AG08396 (cell line): ENCODE measurements at regions not wholly inside any gene's neighbourhood (a gene's known extent, or its start where the extent isn't known, plus 50 kb on each side); places are given as distances from the start of the nearest gene placed in this dataset.
"Not testable (repeated sequence)": the region's sequence is repeated elsewhere in the genome, so short reads cannot be mapped to it uniquely, and the experiment has no call there.

ENCODE experiments used
- DNase-seq: peaks from one replicate; pipeline ENCODE4 v3.0.0; 2012; ENCODE audit warnings: low spot score, mixed read lengths

DNA sequence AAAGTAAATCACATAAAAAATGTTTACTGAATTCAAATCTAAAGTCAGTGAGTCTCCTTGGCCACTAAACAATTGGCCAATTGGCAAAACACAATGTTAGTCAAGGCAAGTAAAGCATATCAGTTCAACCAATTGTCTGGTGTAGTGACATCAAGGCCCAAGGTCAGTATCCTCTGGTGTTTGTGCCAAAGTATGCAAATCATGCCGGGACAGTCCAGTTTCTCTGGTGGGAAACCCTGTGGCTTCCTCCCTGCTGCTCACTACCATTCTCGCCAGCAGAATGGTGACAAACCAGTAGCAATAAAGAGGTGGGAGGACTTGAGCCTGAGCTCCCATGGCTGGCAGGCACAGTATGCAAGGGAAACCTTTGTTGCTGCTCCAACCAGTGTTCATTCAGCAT, 314.9 kb upstream of the FGF13 start:
- DNase-seq, result no peak

DNA sequence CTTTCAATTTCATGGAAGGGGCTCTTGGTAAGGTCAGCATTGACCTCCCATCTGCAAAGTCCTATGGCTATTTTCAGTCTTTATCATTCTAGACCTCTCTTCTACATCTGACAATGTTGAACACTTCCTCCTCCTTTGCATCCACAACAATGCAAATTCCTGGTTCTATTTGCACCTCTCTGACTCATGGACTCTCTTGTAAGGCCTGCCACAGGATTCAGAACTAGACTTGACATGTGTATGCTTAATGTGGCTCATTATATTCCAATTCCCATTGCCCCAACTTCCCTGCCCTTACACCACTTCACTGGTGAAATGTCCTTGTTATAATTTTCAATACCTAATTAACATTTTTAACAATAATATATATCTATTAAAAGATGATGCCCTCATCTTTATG, 314.3 kb upstream of the FGF13 start:
- DNase-seq, result no peak

DNA sequence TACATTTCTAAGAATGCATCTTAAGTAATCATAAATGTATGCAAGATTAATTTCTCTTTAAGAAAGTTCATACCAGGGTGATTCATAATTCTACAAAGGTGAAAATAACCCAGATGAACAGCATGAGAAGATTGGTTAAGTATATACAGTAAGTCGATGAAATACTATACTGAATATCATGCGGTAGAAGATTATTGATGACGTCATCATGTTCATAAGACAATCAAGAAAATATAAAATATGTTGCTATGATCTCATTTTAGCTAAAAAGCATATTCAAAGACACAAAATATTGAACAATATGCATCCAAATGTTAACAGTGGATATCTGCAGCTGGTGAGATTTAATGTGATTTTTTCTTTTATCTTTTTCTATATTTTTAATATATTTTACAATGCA, 312.0 kb upstream of the FGF13 start:
- DNase-seq, result no peak

DNA sequence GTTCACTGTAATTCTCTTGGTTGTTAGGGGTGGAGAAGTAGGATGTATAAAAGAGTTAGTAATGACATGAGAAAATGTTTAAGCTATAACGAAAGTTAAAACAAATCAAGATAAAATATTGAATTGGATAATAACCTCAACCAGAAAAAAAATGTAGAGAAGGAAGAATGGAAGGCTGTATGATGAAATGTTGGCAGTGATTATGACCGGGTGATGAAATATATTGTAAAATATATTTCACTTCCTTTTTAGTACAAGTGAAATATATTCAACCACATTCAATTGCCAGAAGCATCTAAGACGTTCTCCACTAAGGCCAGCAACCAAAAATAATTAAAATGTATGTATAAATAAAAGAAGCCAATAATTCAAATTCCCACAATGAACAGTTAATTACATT, 309.3 kb upstream of the FGF13 start:
- DNase-seq, result no peak

DNA sequence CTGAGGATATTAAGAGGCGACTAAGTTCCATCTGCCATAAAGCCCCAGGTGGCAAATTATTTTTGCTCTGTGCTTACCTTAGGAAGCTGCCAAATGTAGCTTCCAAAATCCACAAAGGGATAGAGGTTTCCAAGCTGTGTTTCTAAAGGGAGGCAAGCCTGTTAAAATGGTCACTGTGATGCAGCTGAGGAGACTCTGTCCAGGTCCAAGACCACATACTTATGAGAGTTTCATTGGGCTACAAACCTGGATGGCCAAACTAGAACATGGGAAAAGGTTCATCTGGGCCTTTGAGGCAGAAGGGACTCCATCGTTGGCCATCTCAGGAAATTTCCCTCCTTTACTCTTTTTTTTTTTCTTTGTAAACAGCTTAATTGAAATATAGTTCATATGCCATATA, 306.9 kb upstream of the FGF13 start:
- DNase-seq, result no peak

DNA sequence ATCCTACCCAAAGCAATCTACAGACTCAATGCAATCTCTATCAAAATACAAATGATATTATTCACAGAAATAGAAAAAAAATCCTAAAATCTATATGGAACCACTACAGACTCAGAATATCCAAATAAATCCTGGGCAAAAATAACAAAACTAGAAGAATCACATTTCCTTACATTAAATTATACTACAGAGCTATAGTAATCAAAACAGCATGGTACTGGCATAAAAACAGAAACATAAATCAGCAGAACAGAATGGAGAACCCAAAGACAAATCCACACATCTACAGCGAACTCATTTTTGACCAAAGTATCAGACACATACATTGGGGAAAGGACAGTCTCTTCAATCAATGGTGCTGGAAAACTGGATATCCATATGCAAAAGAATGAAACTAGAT, 304.1 kb upstream of the FGF13 start:
- DNase-seq, result no peak

DNA sequence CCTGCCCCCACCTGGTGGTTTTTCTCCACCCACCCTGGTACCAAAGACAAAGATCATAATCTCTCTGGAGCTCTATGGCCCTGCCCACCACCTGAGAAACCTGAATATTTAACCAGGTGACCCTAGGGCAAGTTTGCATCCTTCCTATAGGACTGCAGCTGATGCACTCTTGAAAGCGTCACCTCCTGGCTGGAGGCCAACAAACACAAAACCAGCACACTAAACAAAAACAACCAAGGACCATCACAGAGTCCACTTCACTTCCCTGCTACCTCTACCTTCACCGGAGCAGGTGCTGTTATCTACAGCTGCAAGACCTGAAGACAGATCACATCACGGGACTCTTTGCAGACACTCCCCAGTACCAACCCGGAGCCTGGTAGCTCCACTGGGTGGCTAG, 296.7 kb upstream of the FGF13 start:
- no peak for DNase-seq

DNA sequence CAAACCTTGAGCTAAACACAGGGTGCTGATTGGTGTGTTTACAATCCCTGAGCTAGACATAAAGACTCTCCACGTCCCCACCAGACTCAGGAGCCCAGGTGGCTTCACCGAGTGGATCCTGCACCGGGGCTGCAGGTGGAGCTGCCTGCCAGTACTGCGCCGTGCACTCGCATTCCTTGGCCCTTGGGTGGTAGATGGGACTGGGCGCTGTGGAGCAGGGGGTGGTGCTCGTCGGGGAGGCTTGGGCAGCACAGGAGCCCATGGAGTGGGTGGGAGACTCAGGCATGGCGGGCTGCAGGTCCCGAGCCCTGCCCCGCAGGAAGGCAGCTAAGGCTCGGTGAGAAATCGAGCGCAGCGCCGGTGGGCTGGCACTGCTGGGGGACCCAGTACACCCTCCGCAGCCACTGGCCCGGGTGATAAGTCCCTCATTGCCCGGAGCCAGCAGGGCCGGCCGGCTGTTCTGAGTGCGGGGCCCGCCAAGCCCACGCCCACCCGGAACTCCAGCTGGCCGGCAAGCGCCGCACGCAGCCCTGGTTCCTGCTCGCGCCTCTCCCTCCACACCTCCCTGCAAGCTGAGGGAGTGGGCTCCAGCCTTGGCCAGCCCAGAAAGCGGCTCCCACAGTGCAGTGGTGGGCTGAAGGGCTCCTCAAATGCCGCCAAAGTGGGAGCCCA, 292.5 kb upstream of the FGF13 start:
- not testable (repeated sequence) for DNase-seq

DNA sequence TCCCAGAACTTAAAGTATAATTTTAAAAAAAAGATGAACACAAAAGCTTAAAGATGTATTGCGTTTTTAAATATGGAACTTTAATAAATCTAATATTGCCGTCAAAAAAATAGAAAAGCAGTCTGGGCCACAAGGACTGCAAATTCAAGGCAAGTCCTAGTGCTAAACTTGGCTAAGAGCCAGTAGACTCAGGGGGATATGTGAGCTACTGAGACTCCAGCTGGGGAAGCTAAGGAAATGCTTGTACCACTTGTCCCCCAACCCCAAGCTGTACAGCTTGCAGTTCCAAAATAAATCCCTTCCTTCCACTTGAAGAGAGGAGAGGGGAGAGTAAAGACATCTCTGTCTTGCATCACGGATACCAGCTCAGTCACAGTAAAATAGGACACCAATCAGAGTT, 290.8 kb upstream of the FGF13 start:
- no peak for DNase-seq

DNA sequence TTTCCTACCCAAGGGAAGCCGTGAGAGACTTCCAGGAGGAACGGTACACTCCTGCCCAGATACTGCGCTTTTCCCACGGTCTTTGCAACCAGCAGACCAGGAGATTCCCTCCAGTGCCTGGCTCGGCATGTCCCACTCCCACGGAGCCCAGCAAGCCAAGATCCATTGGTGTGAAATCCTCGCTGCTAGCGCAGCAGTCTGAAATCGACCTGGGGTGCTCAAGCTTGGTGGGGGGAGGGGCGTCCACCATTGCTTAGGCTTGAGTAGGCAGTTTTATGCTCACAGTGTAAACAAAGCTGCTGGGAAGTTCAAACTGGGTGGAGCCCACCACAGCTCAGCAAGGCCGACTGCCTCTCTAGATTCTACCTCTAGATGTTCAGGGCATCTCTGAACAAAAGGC, 284.8 kb upstream of the FGF13 start:
- no peak for DNase-seq

DNA sequence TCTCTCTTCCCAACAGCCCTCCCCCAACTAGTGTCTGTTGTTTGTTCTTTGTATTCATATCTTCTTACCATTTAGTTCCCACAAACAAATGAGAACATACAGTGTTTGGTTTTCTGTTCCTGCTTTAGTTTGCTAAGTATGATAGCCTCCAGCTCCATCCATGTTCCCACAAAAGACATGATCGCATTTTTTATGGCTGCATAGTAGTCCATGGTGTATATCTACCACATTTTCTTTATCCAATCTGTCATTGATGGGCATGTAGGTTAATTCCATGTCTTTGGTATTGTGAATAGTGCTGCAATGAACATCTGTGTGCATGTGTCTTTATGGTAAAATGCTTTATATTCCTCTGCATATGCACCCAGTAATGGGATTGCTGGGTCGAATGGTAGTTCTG, 283.9 kb upstream of the FGF13 start:
- DNase-seq, result no peak

DNA sequence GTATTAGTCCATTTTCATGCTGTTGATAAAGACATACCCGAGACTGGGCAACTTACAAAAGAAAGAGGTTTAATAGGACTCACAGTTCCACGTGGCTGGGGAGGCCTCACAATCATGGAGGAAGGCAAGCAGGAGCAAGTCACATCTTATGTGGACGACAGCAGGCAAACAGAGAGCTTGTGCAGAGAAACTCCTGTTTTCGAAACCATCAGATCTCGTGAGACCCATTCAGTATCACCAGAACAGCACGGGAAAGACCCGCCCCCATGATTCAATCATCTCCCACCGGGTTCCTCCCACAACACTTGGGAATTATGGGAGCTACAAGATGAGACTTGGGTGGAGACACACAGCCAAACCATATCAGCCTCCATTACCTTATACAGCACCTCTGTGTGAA, 278.9 kb upstream of the FGF13 start:
- not testable (repeated sequence) for DNase-seq

DNA sequence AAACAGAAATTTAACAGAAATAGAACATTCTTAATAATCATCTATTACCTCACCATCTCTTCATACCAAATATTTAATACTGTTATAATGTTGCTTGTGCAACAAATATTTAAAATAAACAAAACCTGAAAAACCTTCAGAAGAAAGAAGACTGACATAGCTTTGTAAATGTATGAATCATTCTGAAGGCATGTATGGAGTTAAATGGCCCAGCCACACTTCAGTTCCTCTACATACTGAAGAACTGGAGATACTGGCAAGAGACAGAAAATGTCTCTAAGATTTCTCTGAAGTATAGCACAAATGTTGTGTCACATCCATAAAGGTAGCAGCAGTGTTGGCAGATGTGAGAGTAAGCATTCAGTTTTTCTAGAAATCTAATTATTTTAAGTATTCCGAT, 275.3 kb upstream of the FGF13 start:
- DNase-seq, result peak; percentile 6

DNA sequence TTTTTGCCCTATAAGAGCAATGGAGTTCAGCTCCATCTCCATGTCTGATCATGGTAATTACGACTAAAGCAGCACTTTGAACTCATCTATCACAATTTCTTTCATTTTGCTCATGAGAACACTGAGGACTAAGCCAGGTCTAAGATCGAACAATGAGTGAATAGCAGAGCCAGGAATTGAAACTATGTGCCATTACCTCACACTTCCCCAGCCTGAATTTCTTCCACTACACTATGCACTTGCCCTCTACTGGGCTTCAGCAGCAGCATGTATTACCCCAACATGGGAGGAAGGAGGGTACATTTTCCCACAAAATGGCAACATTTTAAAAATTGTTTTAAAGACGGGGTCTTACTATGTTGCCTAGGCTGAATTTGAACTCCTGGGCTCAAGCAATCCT, 274.7 kb upstream of the FGF13 start:
- peak; percentile 14 for DNase-seq

DNA sequence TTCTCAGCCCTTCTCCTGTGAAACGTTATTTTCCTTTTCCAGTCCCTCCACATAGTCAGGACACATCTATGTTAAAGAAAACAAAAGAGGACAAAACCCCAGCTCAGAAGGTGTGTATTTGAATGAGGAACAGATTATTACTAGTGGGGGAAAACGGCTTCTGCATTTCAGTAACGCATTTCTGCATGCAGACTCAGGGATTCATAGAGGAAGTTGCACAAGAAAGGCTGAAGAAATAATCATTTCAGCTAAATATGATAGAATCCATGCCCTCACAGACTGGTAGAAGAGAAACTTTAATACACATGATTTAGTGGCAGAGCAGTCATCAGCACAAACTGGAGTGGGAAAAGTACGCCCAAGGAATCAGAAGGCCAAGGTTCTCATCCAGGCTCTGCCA, 270.8 kb upstream of the FGF13 start:
- DNase-seq, result no peak

DNA sequence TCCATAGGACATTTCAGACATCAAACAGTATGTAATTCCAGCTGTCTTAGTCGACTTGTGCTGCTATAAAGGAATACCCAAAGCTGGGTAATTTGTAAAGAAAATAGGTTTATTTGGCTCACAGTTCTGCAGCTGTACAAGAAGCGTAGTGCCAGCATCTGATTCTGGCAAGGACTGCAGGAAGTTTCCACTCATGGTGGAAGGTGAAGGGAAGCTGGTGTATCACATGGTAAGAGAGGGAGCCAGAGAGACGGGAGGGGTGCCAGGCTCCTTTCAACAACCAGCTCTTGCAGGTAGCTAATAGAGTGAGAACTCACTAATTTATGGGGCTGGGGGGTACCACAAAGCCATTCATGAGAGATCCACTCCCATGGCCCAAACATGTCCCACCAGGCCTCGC, 253.0 kb upstream of the FGF13 start:
- no peak for DNase-seq

DNA sequence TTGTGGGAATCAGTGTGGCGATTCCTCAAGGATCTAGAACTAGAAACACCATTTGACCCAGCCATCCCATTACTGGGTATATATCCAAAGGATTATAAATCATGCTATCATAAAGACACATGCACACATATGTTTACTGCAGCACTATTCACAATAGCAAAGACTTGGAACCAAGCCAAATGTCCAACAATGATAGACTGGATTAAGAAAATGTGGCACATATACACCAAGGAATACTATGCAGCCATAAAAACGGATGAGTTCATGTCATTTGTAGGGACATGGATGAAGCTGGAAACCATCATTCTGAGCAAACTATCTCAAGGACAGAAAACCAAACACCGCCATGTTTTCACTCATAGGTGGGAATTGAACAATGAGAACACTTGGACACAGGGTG, 250.9 kb upstream of the FGF13 start:
- DNase-seq, result not testable (repeated sequence)

DNA sequence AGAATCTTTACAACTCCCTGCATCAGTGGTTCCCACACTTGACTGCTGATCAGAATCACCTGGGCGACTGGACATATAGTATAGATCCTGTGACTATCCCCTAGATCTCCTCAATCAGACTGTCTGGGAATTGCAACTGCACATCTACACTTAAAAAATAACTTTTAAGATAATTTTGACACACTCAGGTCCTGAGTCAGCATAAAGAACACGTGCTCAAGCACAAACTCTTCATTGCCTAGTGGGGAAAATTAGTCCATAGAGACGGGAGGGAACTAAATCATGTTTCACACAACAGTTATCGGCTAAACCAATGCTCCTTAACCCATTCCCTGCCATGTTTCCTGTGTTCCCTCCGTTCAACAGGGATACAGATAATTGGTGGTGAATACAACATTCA, 243.5 kb upstream of the FGF13 start:
- no peak for DNase-seq

DNA sequence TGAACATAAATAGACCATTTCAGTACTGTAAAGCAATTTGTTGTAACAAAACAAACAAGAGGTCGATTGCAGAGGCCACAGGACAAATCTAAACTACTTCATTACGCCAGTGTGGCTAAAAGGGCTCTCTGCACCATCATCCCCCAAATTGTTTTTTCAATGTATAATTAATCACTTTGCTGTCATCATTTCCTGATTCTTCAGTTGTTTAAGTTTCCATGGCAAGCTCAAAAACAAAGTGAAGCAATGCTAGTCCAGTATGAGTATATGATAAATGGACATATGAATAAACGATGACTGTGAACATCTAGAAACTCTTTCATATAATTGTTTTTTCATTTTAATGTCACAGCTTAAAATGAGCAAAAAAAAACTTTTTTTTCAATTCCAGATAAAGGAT, 235.4 kb upstream of the FGF13 start:
- DNase-seq, result no peak

DNA sequence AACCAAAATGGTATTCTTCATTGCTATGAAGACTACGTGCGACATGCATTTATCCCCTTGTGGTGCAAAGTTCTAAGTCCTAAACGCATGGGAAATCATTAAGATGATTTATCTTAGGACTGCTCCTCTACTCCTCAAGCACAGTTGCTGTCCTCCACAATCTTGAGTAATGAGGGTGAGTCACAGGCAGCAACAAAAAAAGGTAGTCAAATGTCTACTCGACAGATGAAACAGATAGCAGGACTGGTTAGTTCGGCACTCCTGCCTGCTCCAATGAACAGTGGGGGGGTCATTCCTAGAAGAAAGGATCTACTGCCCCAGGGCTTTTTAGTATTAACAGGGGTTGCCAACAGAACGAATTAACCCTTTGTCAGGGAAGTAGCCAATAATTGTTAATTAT, 233.7 kb upstream of the FGF13 start:
- DNase-seq, result no peak

DNA sequence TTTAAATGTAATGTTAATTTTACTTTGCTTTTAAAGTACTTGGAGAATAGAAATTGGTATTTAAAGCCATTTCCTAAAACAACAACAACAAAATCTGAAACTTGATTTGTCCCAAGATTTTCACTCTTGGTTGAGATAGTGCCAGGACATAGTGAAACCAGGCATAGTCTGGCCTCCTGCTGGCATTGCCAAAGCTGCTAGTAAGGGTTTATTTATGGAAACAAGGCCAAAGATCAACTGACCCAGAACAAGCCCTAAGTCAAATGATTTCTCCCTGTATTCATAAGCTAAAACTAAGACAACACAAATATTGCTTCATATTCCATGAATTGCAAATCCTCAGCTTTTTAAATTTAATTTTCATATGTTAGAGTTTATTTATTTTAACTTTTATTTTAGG, 227.5 kb upstream of the FGF13 start:
- DNase-seq, result no peak

DNA sequence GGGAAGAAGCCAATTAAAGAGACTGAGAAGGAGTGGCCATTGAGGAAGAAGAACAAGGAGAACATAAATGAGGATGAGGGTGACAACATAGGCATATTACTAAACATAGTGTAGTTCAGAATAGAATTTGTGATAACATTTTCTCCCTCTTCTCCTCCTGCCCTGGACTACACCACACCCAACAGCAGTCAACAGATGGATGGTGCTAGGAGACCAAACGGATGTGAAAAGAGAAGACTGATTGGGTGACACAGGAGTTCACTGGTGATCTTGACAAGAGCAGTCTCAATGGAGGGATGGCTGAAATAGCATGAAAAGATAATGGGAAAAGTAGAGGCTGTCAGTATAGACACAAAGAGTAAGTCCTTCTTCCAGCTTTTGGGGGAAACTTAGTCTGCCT, 226.5 kb upstream of the FGF13 start:
- DNase-seq, result no peak

DNA sequence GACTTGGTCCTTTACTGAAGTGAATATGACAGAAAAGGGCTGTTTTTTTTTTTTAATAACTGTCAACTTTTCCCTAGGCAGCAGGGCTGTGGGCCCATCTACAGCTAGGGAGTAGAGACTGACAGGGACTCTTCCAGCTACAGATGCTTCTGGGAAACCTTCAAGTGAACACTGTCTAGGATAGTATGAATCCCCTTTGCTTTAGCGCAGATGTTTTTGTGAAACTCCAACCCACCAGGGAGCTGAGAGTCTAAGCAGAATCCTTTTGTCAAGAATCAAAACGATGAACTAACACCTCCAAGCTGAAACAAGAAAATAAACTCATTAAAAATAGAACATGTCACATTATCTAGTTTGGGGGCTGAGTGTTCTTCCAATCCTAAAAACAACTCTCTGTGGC, 219.7 kb upstream of the FGF13 start:
- no peak for DNase-seq

DNA sequence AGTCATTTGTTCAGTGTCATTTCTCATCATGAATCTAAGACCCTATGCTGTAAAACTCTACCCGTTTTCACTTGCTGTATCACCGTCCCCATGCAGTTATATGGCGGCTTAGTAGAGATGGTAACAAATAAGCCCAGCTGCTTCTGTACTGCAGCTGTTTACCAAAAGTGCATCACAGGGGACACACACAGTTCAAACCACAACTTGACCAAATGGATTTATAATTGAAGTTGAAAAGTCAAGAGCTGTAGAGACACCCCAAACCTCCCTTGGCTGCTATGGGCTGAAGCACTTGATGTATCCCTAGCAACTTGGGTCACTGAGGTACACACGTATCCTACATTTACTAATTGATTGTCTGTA, 219.0 kb upstream of the FGF13 start:
- no peak for DNase-seq
